ENCODE measurements at regions not wholly inside any gene's neighbourhood (a gene's known extent, or its start where the extent isn't known, plus 50 kb on each side); places are given as distances from the start of the nearest gene placed in this dataset.

DNA sequence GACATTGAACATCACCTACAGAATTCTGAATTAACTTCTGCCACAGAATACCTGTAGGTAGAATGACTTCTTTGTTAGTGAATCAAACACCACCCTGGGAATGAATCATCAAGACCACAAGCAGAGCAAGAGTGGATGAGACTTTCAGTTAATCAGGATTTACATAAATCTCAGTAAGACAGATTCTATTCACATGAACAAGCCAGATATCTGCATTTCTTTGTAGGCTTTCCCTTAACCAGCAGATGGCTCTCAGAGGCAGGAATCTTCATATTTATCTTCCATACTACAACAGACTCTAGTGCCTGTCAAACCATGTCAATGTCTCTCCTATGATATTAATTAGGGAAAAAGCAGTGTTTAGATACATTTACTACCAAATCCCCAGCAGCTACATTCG lies 412.1 kb downstream of the KLF12 start:
- TF ChIP-seq, protein P1, sequence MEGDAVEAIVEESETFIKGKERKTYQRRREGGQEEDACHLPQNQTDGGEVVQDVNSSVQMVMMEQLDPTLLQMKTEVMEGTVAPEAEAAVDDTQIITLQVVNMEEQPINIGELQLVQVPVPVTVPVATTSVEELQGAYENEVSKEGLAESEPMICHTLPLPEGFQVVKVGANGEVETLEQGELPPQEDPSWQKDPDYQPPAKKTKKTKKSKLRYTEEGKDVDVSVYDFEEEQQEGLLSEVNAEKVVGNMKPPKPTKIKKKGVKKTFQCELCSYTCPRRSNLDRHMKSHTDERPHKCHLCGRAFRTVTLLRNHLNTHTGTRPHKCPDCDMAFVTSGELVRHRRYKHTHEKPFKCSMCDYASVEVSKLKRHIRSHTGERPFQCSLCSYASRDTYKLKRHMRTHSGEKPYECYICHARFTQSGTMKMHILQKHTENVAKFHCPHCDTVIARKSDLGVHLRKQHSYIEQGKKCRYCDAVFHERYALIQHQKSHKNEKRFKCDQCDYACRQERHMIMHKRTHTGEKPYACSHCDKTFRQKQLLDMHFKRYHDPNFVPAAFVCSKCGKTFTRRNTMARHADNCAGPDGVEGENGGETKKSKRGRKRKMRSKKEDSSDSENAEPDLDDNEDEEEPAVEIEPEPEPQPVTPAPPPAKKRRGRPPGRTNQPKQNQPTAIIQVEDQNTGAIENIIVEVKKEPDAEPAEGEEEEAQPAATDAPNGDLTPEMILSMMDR (IDR thresholded peaks at IDR 0.05; ENCODE audit: low read length) = peak; percentile 49; the same call in 1 of the 2 replicates
- no peak for TF ChIP-seq EZH2 (IDR thresholded peaks at IDR 0.05; ENCODE audit: borderline replicate concordance, low read length)
